ENCODE measurements at regions not wholly inside any gene's neighbourhood (a gene's known extent, or its start where the extent isn't known, plus 50 kb on each side); places are given as distances from the start of the nearest gene placed in this dataset.

GRCh38 chr6:137269803-137270202 lies 50.6 kb upstream of the IFNGR1 start:
- no peak for DNase-seq (ENCODE audit: low read depth)

GRCh38 chr6:137269347-137269746 lies 50.2 kb upstream of the IFNGR1 start:
- no peak for DNase-seq (ENCODE audit: low read depth)
